Uterus (tissue), 2 donors: ENCODE measurements at regions not wholly inside any gene's neighbourhood (a gene's known extent, or its start where the extent isn't known, plus 50 kb on each side); places are given as distances from the start of the nearest gene placed in this dataset.

Experiments used
- POLR2A ChIP-seq, 2 donors: fragments of 450-650 bp; IDR thresholded peaks; one replicate each; pipeline ENCODE4 v1.6.1; 2016; ENCODE audit warnings: antibody characterized with exemption in 2 of 2, mild to moderate bottlenecking in 1 of 2, moderate library complexity in 1 of 2
- TF ChIP-seq, protein P1 (sequence below), 4 experiments: fragments of 200-600 bp in 2 of 4; fragments of 450-650 bp in 2 of 4; sonication (generic) in 2 of 4; IDR thresholded peaks; one replicate each; pipeline ENCODE4 v1.5.1; 2016 to 2019; ENCODE audit warnings: antibody characterized with exemption in 4 of 4, mild to moderate bottlenecking in 2 of 4, moderate library complexity in 1 of 4

DNA sequence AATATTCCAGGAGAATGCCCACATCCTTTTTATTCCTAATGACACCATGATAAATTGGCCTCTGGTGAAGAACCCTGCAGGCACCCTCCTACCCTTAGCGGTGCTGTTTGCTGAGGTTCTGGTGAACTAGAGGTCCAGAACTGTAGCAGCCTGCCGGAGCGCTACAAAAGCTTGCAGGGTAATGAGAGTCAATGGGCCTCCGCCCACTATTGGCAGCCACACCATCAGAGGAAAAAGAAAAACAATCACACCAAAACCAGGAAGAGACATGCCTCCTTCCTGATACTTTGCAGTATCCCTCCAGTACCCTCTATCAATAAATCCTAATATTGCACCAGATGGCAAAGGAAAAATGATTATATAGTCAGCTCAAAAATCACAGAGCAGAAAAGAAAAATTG lies 142.9 kb downstream of the SPTSSA start:
- TF ChIP-seq POLR2A (IDR thresholded peaks at IDR 0.05), result no peak
- TF ChIP-seq, protein P1, sequence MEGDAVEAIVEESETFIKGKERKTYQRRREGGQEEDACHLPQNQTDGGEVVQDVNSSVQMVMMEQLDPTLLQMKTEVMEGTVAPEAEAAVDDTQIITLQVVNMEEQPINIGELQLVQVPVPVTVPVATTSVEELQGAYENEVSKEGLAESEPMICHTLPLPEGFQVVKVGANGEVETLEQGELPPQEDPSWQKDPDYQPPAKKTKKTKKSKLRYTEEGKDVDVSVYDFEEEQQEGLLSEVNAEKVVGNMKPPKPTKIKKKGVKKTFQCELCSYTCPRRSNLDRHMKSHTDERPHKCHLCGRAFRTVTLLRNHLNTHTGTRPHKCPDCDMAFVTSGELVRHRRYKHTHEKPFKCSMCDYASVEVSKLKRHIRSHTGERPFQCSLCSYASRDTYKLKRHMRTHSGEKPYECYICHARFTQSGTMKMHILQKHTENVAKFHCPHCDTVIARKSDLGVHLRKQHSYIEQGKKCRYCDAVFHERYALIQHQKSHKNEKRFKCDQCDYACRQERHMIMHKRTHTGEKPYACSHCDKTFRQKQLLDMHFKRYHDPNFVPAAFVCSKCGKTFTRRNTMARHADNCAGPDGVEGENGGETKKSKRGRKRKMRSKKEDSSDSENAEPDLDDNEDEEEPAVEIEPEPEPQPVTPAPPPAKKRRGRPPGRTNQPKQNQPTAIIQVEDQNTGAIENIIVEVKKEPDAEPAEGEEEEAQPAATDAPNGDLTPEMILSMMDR (IDR thresholded peaks at IDR 0.05), result no peak
